Fibroblast of lung (primary cell): ENCODE measurements at regions not wholly inside any gene's neighbourhood (a gene's known extent, or its start where the extent isn't known, plus 50 kb on each side); places are given as distances from the start of the nearest gene placed in this dataset.

Experiments
- DNase-seq, 2 donors: peaks; one replicate each; pipeline versions ENCODE4 v3.0.0 to v3.0.0-alpha.2; 2010; ENCODE audit warnings: low read depth in 2 of 2
- H2AFZ ChIP-seq: 2 replicates; pipeline ENCODE4 v1.5.1; 2012; ENCODE audit warnings: low read length, control low read depth, inconsistent platforms
- H3K27ac ChIP-seq: 2 replicates; pipeline ENCODE4 v1.5.1; 2011; ENCODE audit warnings: low read length, control low read depth; ENCODE audit not compliant: insufficient read depth
- H3K27me3 ChIP-seq: 2 replicates; pipeline ENCODE4 v1.5.1; 2011; ENCODE audit warnings: mild to moderate bottlenecking, low read length; ENCODE audit not compliant: control insufficient read depth, insufficient read depth
- H3K36me3 ChIP-seq: 2 replicates; pipeline ENCODE4 v1.5.1; 2011; ENCODE audit warnings: low read length; ENCODE audit not compliant: control insufficient read depth, insufficient read depth
- H3K4me1 ChIP-seq: 2 replicates; pipeline ENCODE4 v1.5.1; 2011; ENCODE audit warnings: low read length; ENCODE audit not compliant: control insufficient read depth, insufficient read depth; ENCODE audit errors: extremely low read depth
- H3K4me2 ChIP-seq: 2 replicates; pipeline ENCODE4 v1.5.1; 2011; ENCODE audit warnings: low read length, control low read depth; ENCODE audit not compliant: insufficient read depth; ENCODE audit errors: extremely low read depth
- H3K4me3 ChIP-seq, 4 experiments: fragments of 200-600 bp in 1 of 4; sonication (generic) in 1 of 4; replicated peaks in 1 of 4; 2 replicates each; pipeline ENCODE4 v1.5.1; 2011 to 2016; ENCODE audit warnings: low read length in 4 of 4, low read depth in 3 of 4, mild to moderate bottlenecking in 3 of 4, control low read depth in 2 of 4, inconsistent platforms in 1 of 4, mixed read lengths in 1 of 4; ENCODE audit not compliant: insufficient read depth in 1 of 4; ENCODE audit errors: control extremely low read depth in 1 of 4
- H3K79me2 ChIP-seq: 2 replicates; pipeline ENCODE4 v1.5.1; 2012; ENCODE audit warnings: mild to moderate bottlenecking, low read length, inconsistent platforms; ENCODE audit not compliant: control insufficient read depth, insufficient read depth
- H3K9ac ChIP-seq: 2 replicates; pipeline ENCODE4 v1.5.1; 2011; ENCODE audit warnings: mild to moderate bottlenecking, low read length, control low read depth; ENCODE audit not compliant: insufficient read depth
- H3K9me3 ChIP-seq: 2 replicates; pipeline ENCODE4 v1.5.1; 2012; ENCODE audit warnings: low read depth, low read length; ENCODE audit not compliant: control insufficient read depth, insufficient read depth
- H4K20me1 ChIP-seq: 2 replicates; pipeline ENCODE4 v1.5.1; 2011; ENCODE audit warnings: low read length; ENCODE audit not compliant: control insufficient read depth, insufficient read depth; ENCODE audit errors: extremely low read depth
- EZH2 ChIP-seq: IDR thresholded peaks from 2 replicates; pipeline ENCODE4 v1.5.1; 2012; ENCODE audit warnings: low read length, control low read depth, mild to moderate bottlenecking; ENCODE audit errors: missing control alignments
- TF ChIP-seq, protein P1 (sequence below), 2 donors: IDR thresholded peaks in 1 of 2; conservative IDR thresholded peaks in 1 of 2; 1 replicate in 1 of 2; 2 replicates in 1 of 2; pipeline ENCODE4 v1.5.1; 2011 to 2012; ENCODE audit warnings: low read length in 2 of 2, control low read depth in 1 of 2, inconsistent platforms in 1 of 2, low read depth in 1 of 2, mild to moderate bottlenecking in 1 of 2

DNA sequence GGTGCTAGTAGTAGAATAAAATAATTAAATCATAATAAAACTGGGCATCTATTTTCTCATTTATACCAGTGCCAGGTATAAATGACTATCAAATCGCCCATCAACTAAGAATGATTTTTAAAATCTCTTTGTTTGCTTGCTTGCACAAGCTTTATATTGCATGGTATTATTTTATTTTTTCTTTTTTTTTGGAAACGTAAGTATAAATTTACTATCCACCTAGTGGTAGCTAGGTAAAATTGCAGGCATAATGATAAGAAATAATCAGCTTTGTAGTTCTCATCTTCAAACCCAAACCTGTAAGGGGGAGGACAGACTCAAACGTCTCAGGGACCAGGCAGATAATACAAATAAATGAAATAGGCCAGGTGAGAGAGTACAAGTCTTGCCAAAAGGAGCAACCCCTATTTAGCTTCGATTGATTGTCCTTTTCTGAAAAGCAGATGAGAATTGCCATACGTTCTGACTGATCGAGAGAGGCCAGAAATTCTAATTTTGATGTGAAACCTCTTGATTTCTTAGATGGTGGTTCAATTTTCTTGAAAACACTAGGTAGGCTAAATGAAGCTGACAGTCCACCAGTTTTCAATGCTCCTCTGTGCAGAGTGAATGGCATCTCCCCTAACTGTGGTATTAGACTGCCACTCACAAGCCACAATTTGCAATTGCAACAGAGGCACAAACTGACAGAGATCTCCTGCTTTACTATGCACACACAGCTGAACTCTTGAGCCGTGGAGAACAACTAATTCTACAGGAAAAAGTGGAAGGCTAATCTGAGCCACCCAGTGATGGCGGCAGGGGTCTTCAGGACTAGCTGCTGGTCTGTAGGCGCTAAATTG is 189.3 kb downstream of the DACT1 start:
- Histone ChIP-seq H4K20me1 (no peaks in the 10 kb centered on the region), H3K36me3 (no peaks in the 10 kb centered on the region), H3K27me3 (no peaks in the 10 kb centered on the region), H3K4me2 (no peak overlapping the region), H3K27ac (no peak overlapping the region), H3K4me3 (no peak overlapping the region), H2AFZ (no peak overlapping the region), H3K9me3 (no peaks in the 10 kb centered on the region), H3K9ac (no peak overlapping the region), H3K79me2 (no peaks in the 10 kb centered on the region), H3K4me1 (no peaks in the 10 kb centered on the region)
- no peak for DNase-seq
- TF ChIP-seq, protein P1, sequence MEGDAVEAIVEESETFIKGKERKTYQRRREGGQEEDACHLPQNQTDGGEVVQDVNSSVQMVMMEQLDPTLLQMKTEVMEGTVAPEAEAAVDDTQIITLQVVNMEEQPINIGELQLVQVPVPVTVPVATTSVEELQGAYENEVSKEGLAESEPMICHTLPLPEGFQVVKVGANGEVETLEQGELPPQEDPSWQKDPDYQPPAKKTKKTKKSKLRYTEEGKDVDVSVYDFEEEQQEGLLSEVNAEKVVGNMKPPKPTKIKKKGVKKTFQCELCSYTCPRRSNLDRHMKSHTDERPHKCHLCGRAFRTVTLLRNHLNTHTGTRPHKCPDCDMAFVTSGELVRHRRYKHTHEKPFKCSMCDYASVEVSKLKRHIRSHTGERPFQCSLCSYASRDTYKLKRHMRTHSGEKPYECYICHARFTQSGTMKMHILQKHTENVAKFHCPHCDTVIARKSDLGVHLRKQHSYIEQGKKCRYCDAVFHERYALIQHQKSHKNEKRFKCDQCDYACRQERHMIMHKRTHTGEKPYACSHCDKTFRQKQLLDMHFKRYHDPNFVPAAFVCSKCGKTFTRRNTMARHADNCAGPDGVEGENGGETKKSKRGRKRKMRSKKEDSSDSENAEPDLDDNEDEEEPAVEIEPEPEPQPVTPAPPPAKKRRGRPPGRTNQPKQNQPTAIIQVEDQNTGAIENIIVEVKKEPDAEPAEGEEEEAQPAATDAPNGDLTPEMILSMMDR (conservative IDR thresholded peaks at IDR 0.05 in 1 of 2, IDR thresholded peaks at IDR 0.05 in 1 of 2; ENCODE audit: low read depth in 1 of 2, low read length in 2 of 2), result peak in 1 of 2 donors; percentile 37
- no peak for TF ChIP-seq EZH2

DNA sequence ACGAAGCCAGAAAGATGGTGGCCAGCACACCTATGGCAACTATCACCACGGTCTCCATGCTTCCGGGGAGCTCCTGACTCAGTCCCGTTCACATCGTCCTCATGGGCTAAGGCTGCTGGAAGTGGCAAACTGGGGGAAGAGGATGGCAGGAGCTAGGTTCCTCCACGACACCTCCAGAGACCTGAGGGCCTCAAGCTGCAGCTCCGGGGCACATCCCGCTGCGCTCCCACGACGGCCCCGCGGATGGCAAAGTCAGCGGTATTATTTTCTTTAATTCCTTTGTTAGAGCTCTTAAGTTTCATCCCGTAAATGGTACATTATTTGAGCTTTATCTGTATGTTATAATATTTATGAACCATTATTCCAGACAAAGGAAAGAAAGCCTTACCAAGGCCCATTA is 190.5 kb downstream of the DACT1 start:
- TF ChIP-seq, protein P1 (conservative IDR thresholded peaks at IDR 0.05 in 1 of 2, IDR thresholded peaks at IDR 0.05 in 1 of 2; ENCODE audit: low read depth in 1 of 2, low read length in 2 of 2), result no peak
- TF ChIP-seq EZH2, result no peak
- Histone ChIP-seq H3K9ac (no peak overlapping the region), H3K36me3 (no peaks in the 10 kb centered on the region), H3K27me3 (no peaks in the 10 kb centered on the region), H3K9me3 (no peaks in the 10 kb centered on the region), H3K79me2 (no peaks in the 10 kb centered on the region), H2AFZ (no peak overlapping the region), H3K27ac (no peak overlapping the region), H3K4me1 (no peaks in the 10 kb centered on the region), H3K4me3 (no peak overlapping the region), H3K4me2 (no peak overlapping the region), H4K20me1 (no peaks in the 10 kb centered on the region)
- DNase-seq, result no peak

GRCh38 chr14:58829594-58829993 is 191.8 kb downstream of the DACT1 start:
- TF ChIP-seq EZH2, result no peak
- TF ChIP-seq, protein P1 (conservative IDR thresholded peaks at IDR 0.05 in 1 of 2, IDR thresholded peaks at IDR 0.05 in 1 of 2; ENCODE audit: low read depth in 1 of 2, low read length in 2 of 2), result no peak
- no peak overlapping the region for H3K9ac ChIP-seq
- no peak overlapping the region for H3K27ac ChIP-seq
- no peak overlapping the region for H2AFZ ChIP-seq
- no peaks in the 10 kb centered on the region for H3K9me3 ChIP-seq
- H3K36me3 ChIP-seq, result no peaks in the 10 kb centered on the region
- no peaks in the 10 kb centered on the region for H3K79me2 ChIP-seq
- H3K4me3 ChIP-seq, result no peak overlapping the region
- no peaks in the 10 kb centered on the region for H3K4me1 ChIP-seq
- H4K20me1 ChIP-seq, result no peaks in the 10 kb centered on the region
- H3K4me2 ChIP-seq, result no peak overlapping the region
- H3K27me3 ChIP-seq, result no peaks in the 10 kb centered on the region
- peak; percentile 37 to 55 for DNase-seq
